Transverse colon (tissue), 3 donors: ENCODE measurements at regions not wholly inside any gene's neighbourhood (a gene's known extent, or its start where the extent isn't known, plus 50 kb on each side); places are given as distances from the start of the nearest gene placed in this dataset.

Experiments used
- CTCF ChIP-seq, 5 experiments: fragments of 200-600 bp in 3 of 5; fragments of 450-650 bp in 2 of 5; sonication (generic) in 3 of 5; IDR thresholded peaks; 1 replicate in 2 of 5; 2 replicates in 3 of 5; pipeline ENCODE4 v1.5.1; 2016 to 2017; ENCODE audit warnings: antibody characterized with exemption in 5 of 5, inconsistent platforms in 3 of 5, mild to moderate bottlenecking in 2 of 5, moderate library complexity in 1 of 5
- POLR2A ChIP-seq: fragments of 450-650 bp; IDR thresholded peaks from one replicate; pipeline ENCODE4 v1.6.1; 2016; ENCODE audit warnings: antibody characterized with exemption, mild to moderate bottlenecking, moderate library complexity

- TF ChIP-seq CTCF (IDR thresholded peaks at IDR 0.05) (no peak), POLR2A (no peak)
These were observed 138.7 kb upstream of the PLEKHA5 start for GRCh38 chr12:18990856-18991255.
